Pancreas (tissue), 10 donors: ENCODE measurements at regions not wholly inside any gene's neighbourhood (a gene's known extent, or its start where the extent isn't known, plus 50 kb on each side); places are given as distances from the start of the nearest gene placed in this dataset.

ENCODE experiments used
- ATAC-seq, 4 donors: fragments of 200-7000 bp; cut with Tn5 transposase; one replicate each; pipeline versions ENCODE4 v1.8.0 to v1.9.1; 2020; ENCODE audit warnings: mild to moderate bottlenecking in 4 of 4, moderate library complexity in 4 of 4
- DNase-seq, 6 donors: peaks; one replicate each; pipeline ENCODE4 v3.0.0-alpha.2; 2020
- FAIRE-seq: peaks from 2 replicates; lab custom pipeline; 2012; peaks lifted over from hg19 to GRCh38; lab: Jason Lieb, UNC
- H3K27ac ChIP-seq, 4 donors: fragments of 200-600 bp; sonication (generic); 1 replicate in 3 of 4; 2 replicates in 1 of 4; pipeline versions ENCODE4 v1.5.0 to v1.8.0; 2020
- H3K27me3 ChIP-seq, 4 donors: fragments of 200-600 bp; one replicate each; pipeline ENCODE4 v1.8.0; 2021
- H3K36me3 ChIP-seq, 3 donors: fragments of 200-600 bp; sonication (generic) in 1 of 3; one replicate each; pipeline versions ENCODE4 v1.5.0 to v1.8.0; 2020 to 2021
- H3K4me1 ChIP-seq, 3 donors: fragments of 200-600 bp; one replicate each; pipeline ENCODE4 v1.8.0; 2021
- H3K4me3 ChIP-seq, 4 donors: fragments of 200-600 bp; sonication (generic) in 2 of 4; one replicate each; pipeline versions ENCODE4 v1.5.0 to v1.8.0; 2020 to 2021
- H3K9me3 ChIP-seq, 4 donors: fragments of 200-600 bp; one replicate each; pipeline ENCODE4 v1.8.0; 2021
- CTCF ChIP-seq, 4 donors: fragments of 200-600 bp; sonication (generic) in 3 of 4; IDR thresholded peaks; one replicate each; pipeline versions ENCODE4 v1.5.0 to v1.8.0; 2021; ENCODE audit warnings: antibody characterized with exemption in 4 of 4
- WGBS, 2 donors: extraction: QIAGEN DNeasy Blood & Tissue Kit; methylation state at CpG; one replicate each; pipeline ENCODE4 v1.1.7; 2013; 5-methylcytosine and 5-hydroxymethylcytosine counted together
- intact Hi-C, 3 donors: fragments of 100-400 bp; cut with DNase I; formaldehyde crosslinking; loops; one replicate each; pipeline versions ENCODE4 v1.11.1 to v1.14.2; 2022
- donor health status: healthy with polysubstance abuse.
- donor health status: DM: no; HTN: no; CAD: no; lungs with moderate emphysema.
- donor health status: DM: no; HTN: no; CAD: no.
- donor health status: control.
- donor health status: control.
- donor health status: Bipolar disorder and iron deficiency.
- donor health status: DM: yes; HTN: yes; CAD: no.
- donor health status: DM: no; HTN: no; CAD: no.
- donor health status: DM: no; HTN: no; CAD: no.
- donor health status: DM: yes; HTN: yes; CAD: no.

- Histone ChIP-seq H3K4me1 (peaks cover 5 to 27% (median 15%) of the 10 kb centered on the region in 3 donors), H3K4me3 (no peak overlapping the region), H3K27me3 (no peaks in the 10 kb centered on the region), H3K27ac (peak overlapping the region; percentile 3 to 86 (median 34)), H3K36me3 (no peaks in the 10 kb centered on the region), H3K9me3 (no peaks in the 10 kb centered on the region)
- DNase-seq (no peak), FAIRE-seq (no peak), ATAC-seq (no peak)
- WGBS, 2 donors: 94 to 97% methylated on average over 1 of the region's 1 CpG
- intact Hi-C loops: no loop called here
- no peak for TF ChIP-seq CTCF (IDR thresholded peaks at IDR 0.05)
Observed at GRCh38 chr10:44326474-44327030, 58.3 kb downstream of the CXCL12 start.

GRCh38 chr10:44325596-44326307, 59.1 kb downstream of the CXCL12 start:
- Histone ChIP-seq H3K4me3 (no peak overlapping the region), H3K9me3 (no peaks in the 10 kb centered on the region), H3K27ac (peak overlapping the region; percentile 3 to 86 (median 34)), H3K4me1 (peaks cover 5 to 27% (median 15%) of the 10 kb centered on the region in 3 donors), H3K36me3 (no peaks in the 10 kb centered on the region), H3K27me3 (no peaks in the 10 kb centered on the region)
- no peak for TF ChIP-seq CTCF (IDR thresholded peaks at IDR 0.05)
- ATAC-seq (peak; percentile 6 to 58 (median 27)), DNase-seq (no peak), FAIRE-seq (no peak)
- 78% methylated on average over 6 of the region's 6 CpGs for WGBS, 2 donors
- intact Hi-C loops: no loop called here

GRCh38 chr10:44325157-44325556, 59.7 kb downstream of the CXCL12 start:
- FAIRE-seq: peak; percentile 57
- WGBS, 2 donors: 31 to 43% methylated on average over 3 of the region's 3 CpGs
- ATAC-seq: peak; percentile 95 to 98 (median 98)

GRCh38 chr10:44323838-44324237, 61.1 kb downstream of the CXCL12 start:
- intact Hi-C loops: no loop called here
- no peak overlapping the region for H3K27ac ChIP-seq
- H3K4me1 ChIP-seq: peaks cover 9 to 27% (median 15%) of the 10 kb centered on the region in 3 donors
- DNase-seq: no peak
- no peak overlapping the region for H3K4me3 ChIP-seq
- no peak for ATAC-seq
- 95 to 98% methylated on average over 3 of the region's 3 CpGs for WGBS, 2 donors
- no peaks in the 10 kb centered on the region for H3K36me3 ChIP-seq
- no peaks in the 10 kb centered on the region for H3K27me3 ChIP-seq
- TF ChIP-seq CTCF (IDR thresholded peaks at IDR 0.05): no peak
- no peaks in the 10 kb centered on the region for H3K9me3 ChIP-seq
- FAIRE-seq: no peak

More at GRCh38 chr10:44325157-44325556, 59.7 kb downstream of the CXCL12 start:
- Histone ChIP-seq H3K4me3 (no peak overlapping the region), H3K27me3 (no peaks in the 10 kb centered on the region), H3K36me3 (no peaks in the 10 kb centered on the region), H3K27ac (peak overlapping the region; percentile 76 to 88 (median 84)), H3K4me1 (peaks cover 5 to 21% (median 15%) of the 10 kb centered on the region in 3 donors), H3K9me3 (no peaks in the 10 kb centered on the region)
- DNase-seq: peak in 4 of 6 donors; percentile 64 to 89 (median 84)
- no peak for TF ChIP-seq CTCF (IDR thresholded peaks at IDR 0.05)
- intact Hi-C loops: no loop called here

- FAIRE-seq (no peak), ATAC-seq (no peak), DNase-seq (no peak)
- no peak overlapping the region for H3K4me3 ChIP-seq
- no peaks in the 10 kb centered on the region for H3K36me3 ChIP-seq
- intact Hi-C loops: no loop called here
- TF ChIP-seq CTCF (IDR thresholded peaks at IDR 0.05): no peak
- no peak overlapping the region for H3K27ac ChIP-seq
- H3K27me3 ChIP-seq: no peaks in the 10 kb centered on the region
- peaks cover 11 to 28% (median 14%) of the 10 kb centered on the region in 3 donors for H3K4me1 ChIP-seq
- 80 to 83% methylated on average over 2 of the region's 2 CpGs for WGBS, 2 donors
- H3K9me3 ChIP-seq: no peaks in the 10 kb centered on the region
Observed at GRCh38 chr10:44322137-44322536, 62.8 kb downstream of the CXCL12 start.
